ENCODE measurements at regions not wholly inside any gene's neighbourhood (a gene's known extent, or its start where the extent isn't known, plus 50 kb on each side); places are given as distances from the start of the nearest gene placed in this dataset.
"Not testable (repeated sequence)": the region's sequence is repeated elsewhere in the genome, so short reads cannot be mapped to it uniquely, and the experiment has no call there.

GRCh38 chr9:110021891-110022290 lies 186.1 kb downstream of the C9orf152 start:
- CTCF ChIA-PET, result interaction anchor here (1.1 to 1.2 kb wide), 2 partner anchors 13 to 56 kb away, joined by 3 to 5 read pairs; no protein-coding TSS in a partner anchor
- POLR2A ChIA-PET, result no interaction called here
- TF ChIP-seq CTCF (IDR thresholded peaks at IDR 0.05; ENCODE audit: control extremely low read depth, extremely low read depth, low read depth, missing control alignments), result no peak
- DNase-seq (ENCODE audit: extremely low spot score), result peak; percentile 50

GRCh38 chr9:110023221-110023620 lies 184.7 kb downstream of the C9orf152 start:
- CTCF ChIA-PET; DNase-seq (ENCODE audit: extremely low spot score); POLR2A ChIA-PET: not testable (repeated sequence)

- CTCF ChIA-PET, result no interaction called here
- no peak for DNase-seq (ENCODE audit: extremely low spot score)
- POLR2A ChIA-PET, result interaction anchor here (0.7 kb wide), 1 partner anchor 125 kb away, joined by 3 read pairs; no protein-coding TSS in a partner anchor
- no peak for TF ChIP-seq CTCF (IDR thresholded peaks at IDR 0.05; ENCODE audit: control extremely low read depth, extremely low read depth, low read depth, missing control alignments)
These were observed 182.3 kb downstream of the C9orf152 start for GRCh38 chr9:110025551-110026170.

- no peak for DNase-seq (ENCODE audit: extremely low spot score)
- CTCF ChIA-PET, result interaction anchor here (1.0 to 1.4 kb wide), 3 partner anchors 10 to 114 kb away, joined by 3 read pairs; no protein-coding TSS in a partner anchor
- no peak for TF ChIP-seq CTCF (IDR thresholded peaks at IDR 0.05; ENCODE audit: control extremely low read depth, extremely low read depth, low read depth, missing control alignments)
- POLR2A ChIA-PET, result no interaction called here
These were observed 180.3 kb downstream of the C9orf152 start for GRCh38 chr9:110027671-110028081.

GRCh38 chr9:110028271-110028670 lies 179.7 kb downstream of the C9orf152 start:
- TF ChIP-seq CTCF (IDR thresholded peaks at IDR 0.05; ENCODE audit: control extremely low read depth, extremely low read depth, low read depth, missing control alignments), result no peak
- DNase-seq (ENCODE audit: extremely low spot score), result no peak
- POLR2A ChIA-PET, result no interaction called here
- CTCF ChIA-PET, result interaction anchor here (1.0 to 1.4 kb wide), 3 partner anchors 9 to 114 kb away, joined by 3 read pairs; no protein-coding TSS in a partner anchor

GRCh38 chr9:110028676-110029075 lies 179.3 kb downstream of the C9orf152 start:
- ChIA-PET CTCF (interaction anchor here (1.0 to 1.4 kb wide), 4 partner anchors 9 to 121 kb away, joined by 3 read pairs; no protein-coding TSS in a partner anchor), POLR2A (no interaction called here)
- no peak for TF ChIP-seq CTCF (IDR thresholded peaks at IDR 0.05; ENCODE audit: control extremely low read depth, extremely low read depth, low read depth, missing control alignments)
- no peak for DNase-seq (ENCODE audit: extremely low spot score)

GRCh38 chr9:110029429-110029955 lies 178.5 kb downstream of the C9orf152 start:
- POLR2A ChIA-PET, result no interaction called here
- DNase-seq (ENCODE audit: extremely low spot score), result no peak
- CTCF ChIA-PET, result interaction anchor here (1.0 kb wide), 1 partner anchor 122 kb away, joined by 3 read pairs; no protein-coding TSS in a partner anchor
- no peak for TF ChIP-seq CTCF (IDR thresholded peaks at IDR 0.05; ENCODE audit: control extremely low read depth, extremely low read depth, low read depth, missing control alignments)
